Right lobe of liver (tissue), 6 donors: ENCODE measurements at regions not wholly inside any gene's neighbourhood (a gene's known extent, or its start where the extent isn't known, plus 50 kb on each side); places are given as distances from the start of the nearest gene placed in this dataset.

Experiments used
- ATAC-seq, 4 donors: fragments of 200-7000 bp; cut with Tn5 transposase; one replicate each; pipeline ENCODE4 v1.9.1; 2020; ENCODE audit warnings: mild to moderate bottlenecking in 4 of 4, moderate library complexity in 4 of 4
- DNase-seq, 3 donors: peaks; one replicate each; pipeline ENCODE4 v3.0.0-alpha.2; 2020
- H3K27ac ChIP-seq, 3 donors: fragments of 200-600 bp; one replicate each; pipeline ENCODE4 v1.8.0; 2022
- H3K27me3 ChIP-seq, 2 donors: fragments of 200-600 bp; one replicate each; pipeline ENCODE4 v1.8.0; 2022
- H3K36me3 ChIP-seq, 4 donors: fragments of 200-600 bp; sonication (generic) in 1 of 4; one replicate each; pipeline versions ENCODE4 v1.5.1 to v1.8.0; 2017 to 2022; ENCODE audit warnings: control low read depth in 1 of 4
- H3K4me1 ChIP-seq, 4 donors: fragments of 200-600 bp; sonication (generic) in 1 of 4; one replicate each; pipeline versions ENCODE4 v1.5.1 to v1.8.0; 2017 to 2022; ENCODE audit warnings: control low read depth in 1 of 4
- H3K4me3 ChIP-seq, 3 donors: fragments of 200-600 bp; one replicate each; pipeline ENCODE4 v1.8.0; 2022
- H3K9me3 ChIP-seq, 4 donors: fragments of 200-600 bp; sonication (generic) in 1 of 4; one replicate each; pipeline versions ENCODE4 v1.5.1 to v1.8.0; 2017 to 2022; ENCODE audit warnings: control low read depth in 1 of 4
- POLR2A ChIP-seq: fragments of 450-650 bp; IDR thresholded peaks from one replicate; pipeline ENCODE4 v1.6.1; 2017; ENCODE audit warnings: antibody characterized with exemption, mild to moderate bottlenecking
- WGBS: methylation state at CpG from one replicate; pipeline ENCODE4 v1.1.6; 2018; ENCODE audit warnings: low coverage, low lambda C conversion rate; ENCODE audit not compliant: insufficient coverage; ENCODE audit errors: missing lambda C conversion rate; 5-methylcytosine and 5-hydroxymethylcytosine counted together
- intact Hi-C, 2 donors: fragments of 100-400 bp; cut with DNase I; formaldehyde crosslinking; loops; one replicate each; pipeline versions ENCODE4 v1.11.2 to v1.14.1; 2022
- TF ChIP-seq, protein P1 (sequence below), 4 donors: fragments of 200-600 bp in 3 of 4; fragments of 450-650 bp in 1 of 4; IDR thresholded peaks; one replicate each; pipeline versions ENCODE4 v1.5.1 to v1.8.0; 2016 to 2022; ENCODE audit warnings: antibody characterized with exemption in 4 of 4, mild to moderate bottlenecking in 2 of 4
- donor health status: DM: no; HTN: yes; CAD: no.
- donor health status: DM: no; HTN: no; CAD: no.
- donor health status: DM: no; HTN: no; CAD: no.
- donor health status: DM: no; HTN: yes; CAD: no.
- donor health status: DM: no; HTN: yes; CAD: no.

DNA sequence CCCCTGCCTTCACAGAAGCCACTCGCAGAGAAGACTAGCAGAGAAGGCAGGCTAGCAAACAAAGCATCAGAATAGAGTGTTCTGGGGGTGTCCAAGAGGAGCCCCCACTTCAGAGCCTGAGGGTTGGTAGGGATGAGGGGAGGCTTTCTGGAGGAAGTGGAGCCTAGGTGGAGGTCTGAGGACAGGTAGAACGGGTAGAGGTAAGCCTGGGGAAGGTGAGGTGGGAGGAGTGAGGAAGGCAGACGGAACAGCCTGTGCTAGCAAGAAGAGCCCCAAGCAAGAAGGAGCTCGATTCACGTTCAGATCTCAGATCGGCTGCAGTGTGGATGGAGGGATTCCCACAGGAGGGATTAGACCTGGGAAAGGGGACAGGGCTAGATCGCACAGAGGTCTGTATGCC is 66.0 kb upstream of the DUSP5 start:
- peak in 1 of 3 donors; percentile 12 for DNase-seq
- WGBS, result 84% methylated on average over 7 of the region's 7 CpGs
- Histone ChIP-seq H3K4me1 (peaks cover 0 to 17% (median 0%) of the 10 kb centered on the region in 4 donors), H3K9me3 (no peaks in the 10 kb centered on the region), H3K36me3 (no peaks in the 10 kb centered on the region), H3K27ac (no peak overlapping the region), H3K27me3 (no peaks in the 10 kb centered on the region), H3K4me3 (no peak overlapping the region)
- intact Hi-C loops, result no loop called here
- TF ChIP-seq, protein P1, sequence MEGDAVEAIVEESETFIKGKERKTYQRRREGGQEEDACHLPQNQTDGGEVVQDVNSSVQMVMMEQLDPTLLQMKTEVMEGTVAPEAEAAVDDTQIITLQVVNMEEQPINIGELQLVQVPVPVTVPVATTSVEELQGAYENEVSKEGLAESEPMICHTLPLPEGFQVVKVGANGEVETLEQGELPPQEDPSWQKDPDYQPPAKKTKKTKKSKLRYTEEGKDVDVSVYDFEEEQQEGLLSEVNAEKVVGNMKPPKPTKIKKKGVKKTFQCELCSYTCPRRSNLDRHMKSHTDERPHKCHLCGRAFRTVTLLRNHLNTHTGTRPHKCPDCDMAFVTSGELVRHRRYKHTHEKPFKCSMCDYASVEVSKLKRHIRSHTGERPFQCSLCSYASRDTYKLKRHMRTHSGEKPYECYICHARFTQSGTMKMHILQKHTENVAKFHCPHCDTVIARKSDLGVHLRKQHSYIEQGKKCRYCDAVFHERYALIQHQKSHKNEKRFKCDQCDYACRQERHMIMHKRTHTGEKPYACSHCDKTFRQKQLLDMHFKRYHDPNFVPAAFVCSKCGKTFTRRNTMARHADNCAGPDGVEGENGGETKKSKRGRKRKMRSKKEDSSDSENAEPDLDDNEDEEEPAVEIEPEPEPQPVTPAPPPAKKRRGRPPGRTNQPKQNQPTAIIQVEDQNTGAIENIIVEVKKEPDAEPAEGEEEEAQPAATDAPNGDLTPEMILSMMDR (IDR thresholded peaks at IDR 0.05), result no peak
- TF ChIP-seq POLR2A, result no peak
- ATAC-seq, result no peak

DNA sequence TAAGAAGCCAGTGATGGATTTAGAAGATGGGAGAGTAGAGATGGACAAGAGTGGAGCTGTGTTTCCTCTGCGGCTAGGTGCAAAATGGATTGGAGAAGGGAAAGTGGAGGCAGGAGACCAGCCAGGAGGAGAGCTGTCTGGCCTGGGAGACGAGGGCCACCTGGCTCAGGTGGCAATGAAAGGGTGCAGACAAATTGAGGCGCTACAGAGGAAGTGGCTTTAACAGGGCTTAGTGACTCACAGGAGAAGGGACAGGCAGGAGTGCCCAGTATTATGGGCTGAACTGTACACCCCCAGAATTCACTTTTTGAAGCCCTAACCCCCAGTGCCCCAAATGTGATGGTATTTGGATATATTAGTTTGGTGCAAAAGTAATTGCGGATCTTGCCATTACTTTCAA is 65.6 kb upstream of the DUSP5 start:
- H3K36me3 ChIP-seq, result no peaks in the 10 kb centered on the region
- no peaks in the 10 kb centered on the region for H3K9me3 ChIP-seq
- H3K4me3 ChIP-seq, result no peak overlapping the region
- H3K27me3 ChIP-seq, result no peaks in the 10 kb centered on the region
- no peak for ATAC-seq
- DNase-seq, result peak in 1 of 3 donors; percentile 19
- peaks cover 0 to 19% (median 0%) of the 10 kb centered on the region in 4 donors for H3K4me1 ChIP-seq
- TF ChIP-seq, protein P1 (IDR thresholded peaks at IDR 0.05), result no peak
- no peak overlapping the region for H3K27ac ChIP-seq
- intact Hi-C loops, result no loop called here
- WGBS, result 86% methylated on average over 4 of the region's 4 CpGs

DNA sequence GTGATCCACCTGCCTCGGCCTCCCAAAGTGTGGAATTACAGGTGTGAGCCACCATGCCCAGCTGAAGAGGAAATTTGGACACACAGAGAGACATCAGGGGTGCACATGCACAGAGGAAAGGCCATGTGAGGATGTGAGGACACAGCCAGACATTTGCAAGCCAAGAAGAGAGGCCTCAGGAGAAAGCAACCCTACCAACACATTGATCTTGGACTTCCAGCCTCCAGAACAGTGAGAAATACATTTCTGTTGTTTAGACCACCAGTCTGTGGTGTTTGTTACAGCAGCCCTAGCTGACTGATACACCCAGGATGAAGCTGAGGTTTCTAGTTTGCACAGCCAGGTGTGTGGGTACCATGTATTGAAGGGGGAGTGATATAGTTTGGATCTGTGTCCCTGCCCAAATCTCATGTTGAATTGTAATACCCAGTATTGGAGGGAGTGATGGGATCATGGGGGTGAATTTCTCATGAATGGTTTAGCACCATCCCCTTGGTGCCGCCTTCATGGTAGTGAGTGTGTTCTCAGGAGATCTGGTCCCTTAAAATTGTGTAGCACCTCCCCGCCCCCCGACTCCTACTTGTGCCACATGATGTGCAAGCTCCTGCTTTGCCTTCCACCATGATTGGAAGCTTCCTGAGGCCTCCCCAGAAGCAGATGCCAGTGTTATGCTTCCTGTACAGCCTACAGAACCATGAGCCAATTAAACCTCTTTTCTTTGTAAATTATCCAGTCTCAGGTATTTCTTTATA is 64.7 kb upstream of the DUSP5 start:
- Histone ChIP-seq H3K27me3 (no peaks in the 10 kb centered on the region), H3K36me3 (no peaks in the 10 kb centered on the region), H3K4me1 (peaks cover 0 to 19% (median 0%) of the 10 kb centered on the region in 4 donors), H3K9me3 (no peaks in the 10 kb centered on the region), H3K27ac (no peak overlapping the region), H3K4me3 (no peak overlapping the region)
- no CpG with 5 or more reads among the region's 4 CpGs for WGBS
- intact Hi-C loops, result no loop called here
- no peak for ATAC-seq
- TF ChIP-seq, protein P1 (IDR thresholded peaks at IDR 0.05), result no peak
- TF ChIP-seq POLR2A, result no peak
- DNase-seq, result peak in 1 of 3 donors; percentile 3

DNA sequence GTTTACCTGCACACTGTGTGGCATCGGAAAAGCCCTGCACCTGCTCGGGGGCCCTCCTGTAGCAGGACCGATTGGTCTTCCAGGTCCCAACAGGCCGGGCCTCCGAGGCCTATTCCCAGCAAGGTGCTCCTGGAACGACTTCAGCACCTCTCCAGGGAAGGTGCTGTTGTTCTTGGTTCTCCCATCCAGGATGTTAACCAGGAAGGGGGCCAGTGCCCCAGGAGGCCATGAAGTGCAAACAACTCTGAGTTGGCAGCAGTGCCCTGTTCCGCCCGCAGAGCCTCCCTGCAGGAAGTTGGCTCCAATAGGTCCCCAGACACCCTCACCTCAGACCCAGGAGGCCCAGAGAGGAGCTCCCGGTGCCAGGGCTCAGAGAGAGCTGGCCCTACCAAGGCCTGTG is 64.0 kb upstream of the DUSP5 start:
- DNase-seq (peak in 1 of 3 donors; percentile 67), ATAC-seq (peak; percentile 28 to 60 (median 32))
- WGBS, result 60% methylated on average over 2 of the region's 9 CpGs
- peak overlapping the region in 1 of 3 donors; percentile 7 for H3K27ac ChIP-seq
- no peak overlapping the region for H3K4me3 ChIP-seq
- no peaks in the 10 kb centered on the region for H3K36me3 ChIP-seq
- intact Hi-C loops, result no loop called here
- H3K27me3 ChIP-seq, result no peaks in the 10 kb centered on the region
- H3K9me3 ChIP-seq, result no peaks in the 10 kb centered on the region
- H3K4me1 ChIP-seq, result peaks cover 0 to 19% (median 0%) of the 10 kb centered on the region in 4 donors
- TF ChIP-seq, protein P1 (IDR thresholded peaks at IDR 0.05), result peak in 1 of 4 donors; percentile 6
- TF ChIP-seq POLR2A, result no peak
